ENCODE measurements at regions not wholly inside any gene's neighbourhood (a gene's known extent, or its start where the extent isn't known, plus 50 kb on each side); places are given as distances from the start of the nearest gene placed in this dataset.

GRCh38 chr11:35064114-35064800 lies 74.7 kb upstream of the CD44 start:
- Mint-ChIP-seq H3K27ac (ENCODE audit: low read depth) (no peak overlapping the region), H3K4me3 (no peak overlapping the region), H3K27me3 (no peaks in the 10 kb centered on the region), H3K9me3 (no peaks in the 10 kb centered on the region), H3K36me3 (ENCODE audit: insufficient read depth) (peaks cover 3% of the 10 kb centered on the region), H3K4me1 (peaks cover 48% of the 10 kb centered on the region)
- DNase-seq (ENCODE audit: low spot score in 2 of 2) (no peak), ATAC-seq (replicated peaks; ENCODE audit: extremely low read depth, poor library complexity, severe bottlenecking) (no peak)

GRCh38 chr11:35065566-35065965 lies 73.4 kb upstream of the CD44 start:
- peak overlapping the region; percentile 1 for H3K27ac Mint-ChIP-seq (ENCODE audit: low read depth)
- H3K27me3 Mint-ChIP-seq: no peaks in the 10 kb centered on the region
- H3K9me3 Mint-ChIP-seq: peaks cover 2% of the 10 kb centered on the region
- DNase-seq (ENCODE audit: low spot score in 2 of 2) (no peak), ATAC-seq (replicated peaks; ENCODE audit: extremely low read depth, poor library complexity, severe bottlenecking) (no peak)
- peak overlapping the region; percentile 73 for H3K4me3 Mint-ChIP-seq
- peaks cover 47% of the 10 kb centered on the region for H3K4me1 Mint-ChIP-seq
- peaks cover 3% of the 10 kb centered on the region for H3K36me3 Mint-ChIP-seq (ENCODE audit: insufficient read depth)

- H3K4me1 Mint-ChIP-seq: peaks cover 51% of the 10 kb centered on the region
- H3K4me3 Mint-ChIP-seq: peak overlapping the region; percentile 73
- no peak for DNase-seq (ENCODE audit: low spot score in 2 of 2)
- H3K27ac Mint-ChIP-seq (ENCODE audit: low read depth): peak overlapping the region; percentile 90
- no peak for ATAC-seq (replicated peaks; ENCODE audit: extremely low read depth, poor library complexity, severe bottlenecking)
- H3K36me3 Mint-ChIP-seq (ENCODE audit: insufficient read depth): peaks cover 3% of the 10 kb centered on the region
- H3K9me3 Mint-ChIP-seq: peaks cover 5% of the 10 kb centered on the region
- H3K27me3 Mint-ChIP-seq: no peaks in the 10 kb centered on the region
Measured at GRCh38 chr11:35066030-35066429, 72.9 kb upstream of the CD44 start.

GRCh38 chr11:35066783-35067423 lies 72.1 kb upstream of the CD44 start:
- Mint-ChIP-seq H3K27ac (ENCODE audit: low read depth) (peak overlapping the region; percentile 90), H3K27me3 (no peaks in the 10 kb centered on the region), H3K9me3 (peaks cover 5% of the 10 kb centered on the region), H3K36me3 (ENCODE audit: insufficient read depth) (peaks cover 3% of the 10 kb centered on the region), H3K4me3 (peak overlapping the region; percentile 73), H3K4me1 (peaks cover 53% of the 10 kb centered on the region)
- DNase-seq (ENCODE audit: low spot score in 2 of 2): peak in 1 of 2 donors; percentile 40
- ATAC-seq (replicated peaks; ENCODE audit: extremely low read depth, poor library complexity, severe bottlenecking): peak; percentile 82

- H3K27me3 Mint-ChIP-seq: no peaks in the 10 kb centered on the region
- H3K36me3 Mint-ChIP-seq (ENCODE audit: insufficient read depth): peaks cover 6% of the 10 kb centered on the region
- peaks cover 5% of the 10 kb centered on the region for H3K9me3 Mint-ChIP-seq
- ATAC-seq (replicated peaks; ENCODE audit: extremely low read depth, poor library complexity, severe bottlenecking): no peak
- no peak overlapping the region for H3K27ac Mint-ChIP-seq (ENCODE audit: low read depth)
- H3K4me1 Mint-ChIP-seq: peaks cover 76% of the 10 kb centered on the region
- DNase-seq (ENCODE audit: low spot score in 2 of 2): no peak
- H3K4me3 Mint-ChIP-seq: no peak overlapping the region
Measured at GRCh38 chr11:35071722-35072121, 67.2 kb upstream of the CD44 start.

GRCh38 chr11:35073691-35074419 lies 65.1 kb upstream of the CD44 start:
- DNase-seq (ENCODE audit: low spot score in 2 of 2): no peak
- Mint-ChIP-seq H3K9me3 (peaks cover 5% of the 10 kb centered on the region), H3K4me1 (peaks cover 79% of the 10 kb centered on the region), H3K4me3 (no peak overlapping the region), H3K27me3 (no peaks in the 10 kb centered on the region), H3K27ac (ENCODE audit: low read depth) (peak overlapping the region; percentile 70), H3K36me3 (ENCODE audit: insufficient read depth) (peaks cover 9% of the 10 kb centered on the region)
- no peak for ATAC-seq (replicated peaks; ENCODE audit: extremely low read depth, poor library complexity, severe bottlenecking)

- ATAC-seq (replicated peaks; ENCODE audit: extremely low read depth, poor library complexity, severe bottlenecking) (no peak), DNase-seq (ENCODE audit: low spot score in 2 of 2) (no peak)
- Mint-ChIP-seq H3K36me3 (ENCODE audit: insufficient read depth) (peaks cover 11% of the 10 kb centered on the region), H3K4me3 (peak overlapping the region; percentile 23), H3K9me3 (no peaks in the 10 kb centered on the region), H3K27me3 (no peaks in the 10 kb centered on the region), H3K27ac (ENCODE audit: low read depth) (peak overlapping the region; percentile 83), H3K4me1 (peaks cover 86% of the 10 kb centered on the region)
Measured at GRCh38 chr11:35076201-35077100, 62.5 kb upstream of the CD44 start.

GRCh38 chr11:35077709-35078469 lies 61.1 kb upstream of the CD44 start:
- DNase-seq (ENCODE audit: low spot score in 2 of 2) (peak; percentile 22 to 62), ATAC-seq (replicated peaks; ENCODE audit: extremely low read depth, poor library complexity, severe bottlenecking) (peak; percentile 71)
- Mint-ChIP-seq H3K9me3 (no peaks in the 10 kb centered on the region), H3K36me3 (ENCODE audit: insufficient read depth) (peaks cover 18% of the 10 kb centered on the region), H3K4me3 (peak overlapping the region; percentile 67), H3K4me1 (peaks cover 87% of the 10 kb centered on the region), H3K27ac (ENCODE audit: low read depth) (peak overlapping the region; percentile 96), H3K27me3 (no peaks in the 10 kb centered on the region)

GRCh38 chr11:35078470-35078735 lies 60.6 kb upstream of the CD44 start:
- H3K36me3 Mint-ChIP-seq (ENCODE audit: insufficient read depth): peaks cover 21% of the 10 kb centered on the region
- H3K27me3 Mint-ChIP-seq: no peaks in the 10 kb centered on the region
- no peak for DNase-seq (ENCODE audit: low spot score in 2 of 2)
- H3K4me1 Mint-ChIP-seq: peaks cover 87% of the 10 kb centered on the region
- H3K9me3 Mint-ChIP-seq: no peaks in the 10 kb centered on the region
- peak overlapping the region; percentile 96 for H3K27ac Mint-ChIP-seq (ENCODE audit: low read depth)
- ATAC-seq (replicated peaks; ENCODE audit: extremely low read depth, poor library complexity, severe bottlenecking): no peak
- peak overlapping the region; percentile 67 for H3K4me3 Mint-ChIP-seq

- H3K4me1 Mint-ChIP-seq: peaks cover 90% of the 10 kb centered on the region
- no peak overlapping the region for H3K4me3 Mint-ChIP-seq
- DNase-seq (ENCODE audit: low spot score in 2 of 2): no peak
- H3K9me3 Mint-ChIP-seq: no peaks in the 10 kb centered on the region
- ATAC-seq (replicated peaks; ENCODE audit: extremely low read depth, poor library complexity, severe bottlenecking): no peak
- H3K36me3 Mint-ChIP-seq (ENCODE audit: insufficient read depth): peaks cover 26% of the 10 kb centered on the region
- no peaks in the 10 kb centered on the region for H3K27me3 Mint-ChIP-seq
- no peak overlapping the region for H3K27ac Mint-ChIP-seq (ENCODE audit: low read depth)
Measured at GRCh38 chr11:35079611-35080010, 59.4 kb upstream of the CD44 start.

- no peaks in the 10 kb centered on the region for H3K9me3 Mint-ChIP-seq
- DNase-seq (ENCODE audit: low spot score in 2 of 2): peak; percentile 72 to 91
- peak overlapping the region; percentile 78 for H3K4me3 Mint-ChIP-seq
- peaks cover 25% of the 10 kb centered on the region for H3K36me3 Mint-ChIP-seq (ENCODE audit: insufficient read depth)
- peak overlapping the region; percentile 98 for H3K27ac Mint-ChIP-seq (ENCODE audit: low read depth)
- no peaks in the 10 kb centered on the region for H3K27me3 Mint-ChIP-seq
- ATAC-seq (replicated peaks; ENCODE audit: extremely low read depth, poor library complexity, severe bottlenecking): peak; percentile 83
- H3K4me1 Mint-ChIP-seq: peaks cover 83% of the 10 kb centered on the region
Measured at GRCh38 chr11:35082321-35083180, 56.4 kb upstream of the CD44 start.
